Activated CD8-positive, alpha-beta memory T cell treated with anti-CD3 and anti-CD28 coated beads for 24 hours (primary cell): ENCODE measurements at regions not wholly inside any gene's neighbourhood (a gene's known extent, or its start where the extent isn't known, plus 50 kb on each side); places are given as distances from the start of the nearest gene placed in this dataset.

Experiments used
- DNase-seq: peaks from one replicate; pipeline ENCODE4 v3.0.0-alpha.2; 2020

DNA sequence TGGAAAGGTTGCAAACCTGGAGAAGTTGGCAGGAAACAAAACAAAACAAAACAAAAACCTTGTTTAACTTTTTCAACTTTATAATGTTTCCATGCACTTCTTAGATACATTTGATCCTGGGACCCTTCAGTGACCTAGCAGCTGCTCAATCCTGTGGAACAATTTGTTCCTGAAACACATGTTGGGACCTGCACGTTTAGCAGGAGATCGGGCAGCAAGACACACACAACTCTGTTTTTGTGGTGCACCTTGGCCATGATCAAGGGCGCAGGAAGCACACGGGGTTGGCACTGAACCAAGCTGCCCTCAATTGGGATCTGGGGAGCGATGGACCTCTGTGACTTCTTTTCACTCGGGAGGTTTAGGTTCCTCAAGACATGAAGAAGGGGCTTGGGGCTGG lies 268.7 kb downstream of the LOXHD1 start:
- DNase-seq, result no peak

- DNase-seq, result no peak
Measured at GRCh38 chr18:46392576-46392975, 264.4 kb downstream of the LOXHD1 start.

DNA sequence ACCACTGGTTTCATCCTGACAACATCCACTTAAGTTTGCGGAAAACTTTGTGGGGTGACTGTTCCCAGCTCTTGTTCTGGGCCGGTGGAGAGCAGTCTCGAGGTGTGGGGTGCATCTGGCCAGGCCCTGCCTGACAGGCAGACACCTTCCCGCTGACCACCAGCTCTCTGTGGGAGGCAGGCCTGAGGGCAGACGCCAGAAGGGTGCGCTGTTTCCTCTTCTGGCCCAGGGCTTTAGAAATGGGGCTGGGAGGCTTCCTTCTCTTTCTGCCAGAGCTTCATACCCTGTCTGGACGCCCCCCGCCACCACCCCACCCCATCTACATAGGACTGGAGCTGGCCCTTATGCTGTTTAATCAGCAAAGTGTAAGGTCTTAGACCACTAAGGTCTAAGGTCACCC lies 263.8 kb downstream of the LOXHD1 start:
- no peak for DNase-seq

- DNase-seq, result no peak
Measured at GRCh38 chr18:46393961-46394360, 263.1 kb downstream of the LOXHD1 start.

DNA sequence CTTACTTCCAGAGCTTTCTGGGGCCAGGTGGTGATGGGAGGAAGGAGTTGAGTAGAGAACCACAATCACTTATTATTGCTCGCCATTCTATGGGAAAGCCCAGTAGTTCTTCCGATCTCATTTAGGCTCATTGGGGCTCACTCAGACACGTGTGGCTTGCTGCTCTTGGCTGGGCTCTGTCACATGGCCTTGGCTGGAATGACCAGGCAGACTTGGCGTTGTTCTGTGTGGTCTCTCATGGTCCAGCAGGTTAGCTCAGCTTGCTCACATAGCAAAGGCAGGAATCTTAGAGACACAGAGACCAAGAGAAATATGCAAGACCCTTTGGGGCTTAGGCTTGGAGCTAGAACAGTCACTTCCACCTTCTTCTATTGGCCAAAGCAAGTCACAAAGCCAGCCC lies 261.2 kb downstream of the LOXHD1 start:
- DNase-seq, result no peak

DNA sequence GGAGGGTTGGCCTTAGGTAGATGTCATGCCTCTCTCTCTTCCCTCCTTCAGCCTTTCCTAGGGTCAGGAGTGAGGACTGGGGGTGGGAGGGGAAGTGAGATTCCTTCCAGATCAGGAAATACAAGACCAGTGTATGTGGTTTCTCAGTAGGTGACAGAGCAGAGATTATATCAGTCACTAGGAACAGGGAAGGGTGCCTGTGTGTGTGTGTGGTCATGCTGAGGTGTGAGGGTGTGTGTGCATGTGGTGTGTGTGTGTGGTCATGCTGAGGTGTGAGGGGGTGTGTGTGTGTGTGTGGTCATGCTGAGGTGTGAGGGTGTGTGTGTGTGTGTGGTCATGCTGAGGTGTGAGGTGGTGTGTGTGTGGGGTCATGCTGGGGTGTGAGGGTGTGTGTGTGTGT lies 259.8 kb downstream of the LOXHD1 start:
- no peak for DNase-seq

GRCh38 chr18:46398005-46398404 lies 259.0 kb downstream of the LOXHD1 start:
- no peak for DNase-seq

- DNase-seq, result no peak
Measured at GRCh38 chr18:46398625-46399024, 258.4 kb downstream of the LOXHD1 start.

GRCh38 chr18:46399303-46399702 lies 257.7 kb downstream of the LOXHD1 start:
- no peak for DNase-seq

- no peak for DNase-seq
Measured at GRCh38 chr18:46400449-46400848, 256.6 kb downstream of the LOXHD1 start.

DNA sequence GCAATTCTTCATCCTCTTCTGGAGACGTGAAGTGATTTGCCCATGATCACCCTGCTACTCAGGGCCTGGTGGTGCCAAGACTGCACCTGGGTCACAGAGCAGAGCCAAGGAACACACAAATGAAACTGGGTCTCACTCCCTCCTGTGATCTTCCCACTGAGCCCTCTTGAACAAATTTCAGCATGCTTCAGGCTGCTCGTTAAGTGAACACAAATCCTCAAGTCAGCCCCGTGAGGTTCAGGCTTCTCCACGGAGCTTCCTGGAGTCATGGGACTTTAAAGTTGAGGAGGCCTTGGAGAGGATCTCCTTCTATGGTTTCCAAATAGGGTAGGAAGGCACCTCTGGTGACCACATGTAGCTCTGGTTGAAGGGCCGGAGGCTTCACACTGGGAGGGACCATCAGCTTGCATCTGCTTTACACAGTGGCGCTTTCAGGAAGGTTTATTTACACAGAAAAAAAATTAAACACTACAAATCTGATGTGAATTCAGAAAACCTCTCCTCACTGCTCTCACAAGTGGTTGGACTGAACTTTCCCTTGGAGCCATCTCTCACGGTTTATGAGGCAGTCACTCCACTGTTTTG lies 255.4 kb downstream of the LOXHD1 start:
- DNase-seq, result no peak

DNA sequence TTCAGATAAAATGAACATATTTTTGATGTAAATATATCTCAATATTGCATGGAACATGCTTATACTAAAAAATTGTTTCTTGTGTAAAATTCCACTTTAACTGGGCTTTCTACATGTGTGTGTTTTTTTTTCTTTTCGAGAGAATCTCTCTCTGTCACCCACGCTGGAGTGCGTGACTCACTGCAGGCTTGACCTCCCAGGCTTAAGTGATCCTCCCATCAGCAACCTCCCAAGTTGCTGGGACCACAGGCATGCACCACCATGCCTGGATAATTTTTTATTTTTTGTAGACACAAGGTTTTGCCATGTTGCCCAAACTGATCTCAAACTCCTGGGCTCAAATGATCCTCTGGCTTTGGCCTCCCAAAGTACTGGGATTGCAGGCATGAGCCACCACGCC lies 254.6 kb downstream of the LOXHD1 start:
- no peak for DNase-seq

- no peak for DNase-seq
Measured at GRCh38 chr18:46402945-46403344, 254.1 kb downstream of the LOXHD1 start.

GRCh38 chr18:46405832-46406538 lies 251.0 kb downstream of the LOXHD1 start:
- DNase-seq, result no peak

GRCh38 chr18:46406539-46406932 lies 250.5 kb downstream of the LOXHD1 start:
- no peak for DNase-seq

DNA sequence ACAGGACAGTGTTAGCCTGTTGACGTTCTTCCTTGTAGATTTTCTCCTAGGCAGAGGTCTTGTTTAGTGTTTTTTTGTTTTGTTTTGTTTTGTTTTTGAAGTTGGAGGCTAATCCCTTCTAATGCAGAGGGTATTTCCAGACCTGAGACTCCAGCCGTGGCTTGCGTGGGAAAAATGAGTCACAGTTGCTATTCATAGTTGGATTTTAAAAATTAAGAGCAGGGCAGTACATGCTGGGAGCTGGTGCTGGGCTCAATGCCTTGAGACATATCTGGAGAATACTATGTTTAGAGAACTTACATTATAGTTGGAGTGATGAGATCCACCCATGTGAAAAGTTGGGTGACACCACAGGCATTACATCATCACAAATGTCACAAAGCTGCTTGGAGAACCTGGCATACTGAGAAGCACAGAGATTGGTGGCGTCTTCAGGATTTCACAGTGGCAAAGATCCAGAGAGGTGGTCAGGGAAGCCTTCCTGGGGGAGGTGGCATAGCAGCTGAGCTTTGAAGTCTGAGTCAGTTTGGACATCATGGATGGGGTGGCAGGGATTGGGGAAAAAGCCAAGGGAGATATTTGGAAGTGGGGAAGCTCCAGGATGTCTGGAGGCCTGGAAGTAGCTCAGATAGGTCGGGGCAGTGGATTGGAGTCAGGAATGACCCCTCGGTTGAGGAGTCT lies 249.4 kb downstream of the LOXHD1 start:
- DNase-seq, result no peak

- DNase-seq, result no peak
Measured at GRCh38 chr18:46408334-46408987, 248.6 kb downstream of the LOXHD1 start.

GRCh38 chr18:46411191-46411828 lies 245.7 kb downstream of the LOXHD1 start:
- no peak for DNase-seq

- DNase-seq, result no peak
Measured at GRCh38 chr18:46411867-46412690, 244.9 kb downstream of the LOXHD1 start.

DNA sequence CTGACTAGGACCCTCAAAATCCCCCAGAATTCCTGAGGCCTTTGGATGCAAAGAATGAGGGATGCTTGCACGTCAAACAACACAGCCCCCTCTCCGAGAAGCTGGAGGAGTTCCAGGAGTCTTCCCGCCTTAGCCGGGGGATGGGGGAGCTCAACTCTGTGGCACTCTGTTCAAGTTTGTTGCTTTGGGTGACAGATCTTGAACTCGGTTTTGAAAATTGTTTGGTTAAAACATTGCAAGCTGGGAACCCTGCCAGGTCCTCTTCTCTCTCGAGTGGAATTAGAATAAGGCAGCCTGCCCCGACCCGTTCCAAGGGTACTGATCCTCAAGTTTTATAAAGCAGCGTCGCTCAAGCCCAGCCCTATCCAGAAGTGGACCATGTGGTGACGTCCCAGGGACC lies 244.1 kb downstream of the LOXHD1 start:
- no peak for DNase-seq

GRCh38 chr18:46413684-46414083 lies 243.3 kb downstream of the LOXHD1 start:
- DNase-seq, result no peak

DNA sequence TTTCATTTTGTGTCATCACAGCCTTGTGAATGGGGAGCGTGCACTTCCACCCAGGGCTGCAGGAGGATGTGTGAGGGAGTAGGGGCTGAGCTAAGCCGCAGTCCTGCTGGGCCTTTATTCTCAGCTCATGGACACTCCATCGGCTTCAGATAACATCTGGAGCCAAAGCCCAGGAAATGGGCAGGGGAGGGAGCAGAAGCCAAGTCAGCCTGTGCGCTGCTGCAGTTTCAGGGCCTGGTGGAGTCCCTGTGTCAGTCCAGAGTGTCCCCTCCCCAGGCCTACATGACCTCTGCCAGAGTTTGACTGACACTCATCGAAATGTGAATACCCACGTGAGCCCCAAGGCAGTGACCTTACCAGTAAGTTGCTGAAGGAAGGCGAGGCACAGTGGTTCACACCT lies 242.2 kb downstream of the LOXHD1 start:
- DNase-seq, result no peak
